ENCODE measurements at regions not wholly inside any gene's neighbourhood (a gene's known extent, or its start where the extent isn't known, plus 50 kb on each side); places are given as distances from the start of the nearest gene placed in this dataset.

GRCh38 chr2:15828576-15828975 is 111.8 kb upstream of the MYCN start:
- no peak for DNase-seq

- no peak for DNase-seq
Measured at GRCh38 chr2:15829091-15829801, 111.1 kb upstream of the MYCN start.

- no peak for DNase-seq
Measured at GRCh38 chr2:15829985-15830384, 110.4 kb upstream of the MYCN start.

- DNase-seq: no peak
Measured at GRCh38 chr2:15830937-15831549, 109.3 kb upstream of the MYCN start.

- DNase-seq: no peak
Measured at GRCh38 chr2:15832030-15832709, 108.2 kb upstream of the MYCN start.

- no peak for DNase-seq
Measured at GRCh38 chr2:15832849-15833680, 107.3 kb upstream of the MYCN start.

- DNase-seq: no peak
Measured at GRCh38 chr2:15833731-15834130, 106.6 kb upstream of the MYCN start.

GRCh38 chr2:15834381-15835031 is 105.8 kb upstream of the MYCN start:
- DNase-seq: no peak

- DNase-seq: no peak
Measured at GRCh38 chr2:15835991-15836688, 104.2 kb upstream of the MYCN start.

- DNase-seq: no peak
Measured at GRCh38 chr2:15836689-15837610, 103.4 kb upstream of the MYCN start.

GRCh38 chr2:15838481-15839090 is 101.8 kb upstream of the MYCN start:
- DNase-seq: no peak

- DNase-seq: no peak
Measured at GRCh38 chr2:15839426-15840124, 100.8 kb upstream of the MYCN start.

- DNase-seq: no peak
Measured at GRCh38 chr2:15840148-15840547, 100.2 kb upstream of the MYCN start.

- no peak for DNase-seq
Measured at GRCh38 chr2:15840969-15841368, 99.4 kb upstream of the MYCN start.

- DNase-seq: no peak
Measured at GRCh38 chr2:15841776-15842560, 98.4 kb upstream of the MYCN start.

GRCh38 chr2:15842758-15843666 is 97.3 kb upstream of the MYCN start:
- DNase-seq: no peak

GRCh38 chr2:15844211-15844801 is 96.0 kb upstream of the MYCN start:
- no peak for DNase-seq
